ENCODE measurements at regions not wholly inside any gene's neighbourhood (a gene's known extent, or its start where the extent isn't known, plus 50 kb on each side); places are given as distances from the start of the nearest gene placed in this dataset.

GRCh38 chr13:74037762-74038161, 96.4 kb downstream of the KLF12 start:
- no peaks in the 10 kb centered on the region for H3K36me3 ChIP-seq
- no peak overlapping the region for H3K4me3 ChIP-seq
- H3K4me1 ChIP-seq (ENCODE audit: insufficient read depth) = peaks cover 1% of the 10 kb centered on the region
- no peaks in the 10 kb centered on the region for H3K9me3 ChIP-seq
- TF ChIP-seq CTCF (IDR thresholded peaks at IDR 0.05) (no peak), POLR2A (IDR thresholded peaks at IDR 0.05) (no peak), EP300 (IDR thresholded peaks at IDR 0.05) (no peak)
- H3K27me3 ChIP-seq = no peaks in the 10 kb centered on the region
- no peak for DNase-seq
- intact Hi-C loops (cut with DNase I) = no loop called here
- no peak overlapping the region for H3K27ac ChIP-seq

GRCh38 chr13:74036373-74036772, 97.8 kb downstream of the KLF12 start:
- no peaks in the 10 kb centered on the region for H3K27me3 ChIP-seq
- TF ChIP-seq EP300 (IDR thresholded peaks at IDR 0.05) (no peak), CTCF (IDR thresholded peaks at IDR 0.05) (no peak), POLR2A (IDR thresholded peaks at IDR 0.05) (no peak)
- H3K9me3 ChIP-seq = no peaks in the 10 kb centered on the region
- no peak overlapping the region for H3K27ac ChIP-seq
- intact Hi-C loops (cut with DNase I) = no loop called here
- no peak for DNase-seq
- H3K4me1 ChIP-seq (ENCODE audit: insufficient read depth) = peaks cover 1% of the 10 kb centered on the region
- H3K4me3 ChIP-seq = no peak overlapping the region
- WGBS, 3 donors = 65 to 82% (median 70%) methylated on average over 2 of the region's 2 CpGs
- no peaks in the 10 kb centered on the region for H3K36me3 ChIP-seq

- no peak for DNase-seq
- H3K9me3 ChIP-seq = no peaks in the 10 kb centered on the region
- no peaks in the 10 kb centered on the region for H3K27me3 ChIP-seq
- intact Hi-C loops (cut with DNase I) = no loop called here
- WGBS, 3 donors = 89 to 94% (median 94%) methylated on average over 3 of the region's 3 CpGs
- no peak overlapping the region for H3K27ac ChIP-seq
- no peak overlapping the region for H3K4me3 ChIP-seq
- peaks cover 1% of the 10 kb centered on the region for H3K4me1 ChIP-seq (ENCODE audit: insufficient read depth)
- TF ChIP-seq POLR2A (IDR thresholded peaks at IDR 0.05) (no peak), EP300 (IDR thresholded peaks at IDR 0.05) (no peak), CTCF (IDR thresholded peaks at IDR 0.05) (no peak)
- no peaks in the 10 kb centered on the region for H3K36me3 ChIP-seq
Measured at GRCh38 chr13:74035896-74036295, 98.3 kb downstream of the KLF12 start.

GRCh38 chr13:74032325-74032724, 101.9 kb downstream of the KLF12 start:
- TF ChIP-seq POLR2A (IDR thresholded peaks at IDR 0.05) (no peak), CTCF (IDR thresholded peaks at IDR 0.05) (no peak), EP300 (IDR thresholded peaks at IDR 0.05) (no peak)
- Histone ChIP-seq H3K27me3 (no peaks in the 10 kb centered on the region), H3K27ac (no peak overlapping the region), H3K4me1 (ENCODE audit: insufficient read depth) (peaks cover 1% of the 10 kb centered on the region), H3K4me3 (no peak overlapping the region), H3K36me3 (no peaks in the 10 kb centered on the region), H3K9me3 (no peaks in the 10 kb centered on the region)
- 74 to 77% (median 77%) methylated on average over 4 of the region's 4 CpGs for whole genome bisulfite sequencing, 3 donors
- intact Hi-C loops (cut with DNase I) = no loop called here
- no peak for DNase-seq

Measured in ovary (tissue), 7 donors.